ENCODE measurements at regions not wholly inside any gene's neighbourhood (a gene's known extent, or its start where the extent isn't known, plus 50 kb on each side); places are given as distances from the start of the nearest gene placed in this dataset.

GRCh38 chr12:18979401-18980126, 150.0 kb upstream of the PLEKHA5 start:
- H3K4me1 Mint-ChIP-seq (ENCODE audit: low read depth in 2 of 2): no peaks in the 10 kb centered on the region
- H3K4me3 Mint-ChIP-seq: no peak overlapping the region

GRCh38 chr12:18981732-18982131, 147.8 kb upstream of the PLEKHA5 start:
- DNase-seq (ENCODE audit: low spot score) (no peak), ATAC-seq (no peak)
- H3K36me3 Mint-ChIP-seq: no peaks in the 10 kb centered on the region
- H3K27me3 Mint-ChIP-seq: no peaks in the 10 kb centered on the region
- H3K4me1 Mint-ChIP-seq (ENCODE audit: low read depth in 2 of 2): no peaks in the 10 kb centered on the region
- H3K9me3 Mint-ChIP-seq: peaks cover 7% of the 10 kb centered on the region
- no peak overlapping the region for H3K27ac Mint-ChIP-seq
- H3K4me3 Mint-ChIP-seq: no peak overlapping the region

More at GRCh38 chr12:18979401-18980126, 150.0 kb upstream of the PLEKHA5 start:
- Mint-ChIP-seq H3K27me3 (no peaks in the 10 kb centered on the region), H3K36me3 (no peaks in the 10 kb centered on the region), H3K9me3 (peaks cover 8% of the 10 kb centered on the region), H3K27ac (no peak overlapping the region)
- ATAC-seq (no peak), DNase-seq (ENCODE audit: low spot score) (no peak)

- Mint-ChIP-seq H3K36me3 (no peaks in the 10 kb centered on the region), H3K4me1 (ENCODE audit: low read depth in 2 of 2) (no peaks in the 10 kb centered on the region), H3K27me3 (no peaks in the 10 kb centered on the region), H3K9me3 (peaks cover under 1% of the 10 kb centered on the region), H3K27ac (no peak overlapping the region), H3K4me3 (no peak overlapping the region)
- DNase-seq (ENCODE audit: low spot score) (no peak), ATAC-seq (no peak)
Measured at GRCh38 chr12:18982226-18982949, 147.1 kb upstream of the PLEKHA5 start.

- H3K4me1 Mint-ChIP-seq (ENCODE audit: low read depth in 2 of 2): no peaks in the 10 kb centered on the region
- H3K36me3 Mint-ChIP-seq: no peaks in the 10 kb centered on the region
- ATAC-seq (no peak), DNase-seq (ENCODE audit: low spot score) (no peak)
- H3K9me3 Mint-ChIP-seq: no peaks in the 10 kb centered on the region
- no peaks in the 10 kb centered on the region for H3K27me3 Mint-ChIP-seq
- no peak overlapping the region for H3K4me3 Mint-ChIP-seq
- no peak overlapping the region for H3K27ac Mint-ChIP-seq
Measured at GRCh38 chr12:18983854-18984253, 145.7 kb upstream of the PLEKHA5 start.

- no peaks in the 10 kb centered on the region for H3K27me3 Mint-ChIP-seq
- DNase-seq (ENCODE audit: low spot score) (no peak), ATAC-seq (no peak)
- no peaks in the 10 kb centered on the region for H3K4me1 Mint-ChIP-seq (ENCODE audit: low read depth in 2 of 2)
- H3K4me3 Mint-ChIP-seq: no peak overlapping the region
- no peak overlapping the region for H3K27ac Mint-ChIP-seq
- no peaks in the 10 kb centered on the region for H3K36me3 Mint-ChIP-seq
- H3K9me3 Mint-ChIP-seq: peaks cover 7% of the 10 kb centered on the region
Measured at GRCh38 chr12:18990856-18991255, 138.7 kb upstream of the PLEKHA5 start.

GRCh38 chr12:18992336-18992735, 137.2 kb upstream of the PLEKHA5 start:
- no peak overlapping the region for H3K27ac Mint-ChIP-seq
- no peaks in the 10 kb centered on the region for H3K27me3 Mint-ChIP-seq
- no peaks in the 10 kb centered on the region for H3K36me3 Mint-ChIP-seq
- DNase-seq (ENCODE audit: low spot score) (no peak), ATAC-seq (no peak)
- no peaks in the 10 kb centered on the region for H3K4me1 Mint-ChIP-seq (ENCODE audit: low read depth in 2 of 2)
- peaks cover 7% of the 10 kb centered on the region for H3K9me3 Mint-ChIP-seq
- H3K4me3 Mint-ChIP-seq: no peak overlapping the region

- no peaks in the 10 kb centered on the region for H3K4me1 Mint-ChIP-seq (ENCODE audit: low read depth in 2 of 2)
Measured at GRCh38 chr12:18998343-18999261, 130.9 kb upstream of the PLEKHA5 start.

GRCh38 chr12:19000836-19001235, 128.7 kb upstream of the PLEKHA5 start:
- Mint-ChIP-seq H3K4me1 (ENCODE audit: low read depth in 2 of 2) (no peaks in the 10 kb centered on the region), H3K27ac (no peak overlapping the region), H3K9me3 (no peaks in the 10 kb centered on the region), H3K27me3 (peaks cover 0 to 2% of the 10 kb centered on the region in 2 donors), H3K36me3 (no peaks in the 10 kb centered on the region), H3K4me3 (no peak overlapping the region)
- ATAC-seq: no peak
- DNase-seq (ENCODE audit: low spot score): no peak

More at GRCh38 chr12:18998343-18999261, 130.9 kb upstream of the PLEKHA5 start:
- peaks cover 0 to 2% of the 10 kb centered on the region in 2 donors for H3K27me3 Mint-ChIP-seq
- no peak for DNase-seq (ENCODE audit: low spot score)
- no peak overlapping the region for H3K27ac Mint-ChIP-seq
- H3K4me3 Mint-ChIP-seq: no peak overlapping the region
- ATAC-seq: no peak
- H3K9me3 Mint-ChIP-seq: peaks cover 7% of the 10 kb centered on the region
- no peaks in the 10 kb centered on the region for H3K36me3 Mint-ChIP-seq

- Mint-ChIP-seq H3K27me3 (peaks cover 0 to 2% of the 10 kb centered on the region in 2 donors), H3K27ac (no peak overlapping the region), H3K9me3 (no peaks in the 10 kb centered on the region), H3K36me3 (no peaks in the 10 kb centered on the region), H3K4me3 (no peak overlapping the region), H3K4me1 (ENCODE audit: low read depth in 2 of 2) (no peaks in the 10 kb centered on the region)
- DNase-seq (ENCODE audit: low spot score) (no peak), ATAC-seq (no peak)
Measured at GRCh38 chr12:19002216-19002615, 127.3 kb upstream of the PLEKHA5 start.

- Mint-ChIP-seq H3K4me1 (ENCODE audit: low read depth in 2 of 2) (no peaks in the 10 kb centered on the region), H3K27ac (no peak overlapping the region), H3K27me3 (peaks cover 0 to 1% of the 10 kb centered on the region in 2 donors), H3K36me3 (no peaks in the 10 kb centered on the region), H3K9me3 (no peaks in the 10 kb centered on the region), H3K4me3 (no peak overlapping the region)
- DNase-seq (ENCODE audit: low spot score) (no peak), ATAC-seq (no peak)
Measured at GRCh38 chr12:19003141-19003540, 126.4 kb upstream of the PLEKHA5 start.

- DNase-seq (ENCODE audit: low spot score): no peak
- H3K4me3 Mint-ChIP-seq: no peak overlapping the region
- no peak overlapping the region for H3K27ac Mint-ChIP-seq
- no peaks in the 10 kb centered on the region for H3K9me3 Mint-ChIP-seq
- no peak for ATAC-seq
- H3K27me3 Mint-ChIP-seq: no peaks in the 10 kb centered on the region
- H3K4me1 Mint-ChIP-seq (ENCODE audit: low read depth in 2 of 2): no peaks in the 10 kb centered on the region
- no peaks in the 10 kb centered on the region for H3K36me3 Mint-ChIP-seq
Measured at GRCh38 chr12:19003987-19004619, 125.4 kb upstream of the PLEKHA5 start.

- no peak overlapping the region for H3K4me3 Mint-ChIP-seq
- no peaks in the 10 kb centered on the region for H3K36me3 Mint-ChIP-seq
- no peaks in the 10 kb centered on the region for H3K27me3 Mint-ChIP-seq
- H3K9me3 Mint-ChIP-seq: peaks cover 4% of the 10 kb centered on the region
- no peak overlapping the region for H3K27ac Mint-ChIP-seq
- no peak for DNase-seq (ENCODE audit: low spot score)
- H3K4me1 Mint-ChIP-seq (ENCODE audit: low read depth in 2 of 2): no peaks in the 10 kb centered on the region
- no peak for ATAC-seq
Measured at GRCh38 chr12:19005257-19005801, 124.2 kb upstream of the PLEKHA5 start.

GRCh38 chr12:19006626-19007137, 122.9 kb upstream of the PLEKHA5 start:
- Mint-ChIP-seq H3K27ac (no peak overlapping the region), H3K4me3 (no peak overlapping the region), H3K36me3 (no peaks in the 10 kb centered on the region), H3K4me1 (ENCODE audit: low read depth in 2 of 2) (no peaks in the 10 kb centered on the region), H3K27me3 (no peaks in the 10 kb centered on the region), H3K9me3 (peaks cover 4% of the 10 kb centered on the region)
- ATAC-seq (no peak), DNase-seq (ENCODE audit: low spot score) (no peak)
